Spleen (tissue), 7 donors: ENCODE measurements at regions not wholly inside any gene's neighbourhood (a gene's known extent, or its start where the extent isn't known, plus 50 kb on each side); places are given as distances from the start of the nearest gene placed in this dataset.

ENCODE experiments used
- POLR2A ChIP-seq, 3 donors: fragments of 450-650 bp; IDR thresholded peaks; one replicate each; pipeline ENCODE4 v1.5.1; 2017; ENCODE audit warnings: antibody characterized with exemption in 3 of 3, mild to moderate bottlenecking in 1 of 3
- POLR2AphosphoS5 ChIP-seq, 3 donors: sonication (generic); formaldehyde crosslinking; IDR thresholded peaks; one replicate each; pipeline ENCODE4 v1.5.1; 2017; ENCODE audit warnings: antibody characterized with exemption in 3 of 3
- TF ChIP-seq, protein P1 (sequence below), 11 experiments: fragments of 200-600 bp in 7 of 11; fragments of 450-650 bp in 4 of 11; sonication (generic) in 4 of 11; IDR thresholded peaks in 8 of 11; conservative IDR thresholded peaks in 3 of 11; 1 replicate in 7 of 11; 2 replicates in 4 of 11; pipeline versions ENCODE4 v1.4.0 to v1.8.0; 2016 to 2021; ENCODE audit warnings: antibody characterized with exemption in 11 of 11, inconsistent platforms in 4 of 11, mild to moderate bottlenecking in 1 of 11
- donor health status: DM: no; HTN: no; CAD: no; lungs with moderate emphysema.
- donor health status: DM: no; HTN: no; CAD: no.
- donor health status: DM: no; HTN: no; CAD: no.

DNA sequence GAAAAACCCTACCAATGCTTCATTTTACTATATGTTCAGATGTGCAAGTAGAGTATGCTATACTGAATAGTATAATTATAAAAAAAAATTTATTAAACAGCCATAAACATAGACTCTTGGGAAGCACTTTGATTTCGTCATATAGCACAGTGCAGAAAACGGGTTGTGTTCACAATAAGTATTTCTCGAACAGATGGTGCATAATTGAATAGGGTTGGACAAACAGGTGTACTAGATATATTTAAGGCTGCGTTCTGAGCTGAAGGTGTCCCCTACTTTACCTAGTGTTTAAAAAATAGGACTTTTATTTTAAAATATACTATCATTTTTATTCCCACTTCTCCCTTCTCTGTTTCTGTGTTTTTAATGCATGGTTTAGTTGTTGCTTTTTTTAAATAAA is 841.5 kb downstream of the ANKRD7 start:
- TF ChIP-seq POLR2A (IDR thresholded peaks at IDR 0.05): no peak
- TF ChIP-seq, protein P1, sequence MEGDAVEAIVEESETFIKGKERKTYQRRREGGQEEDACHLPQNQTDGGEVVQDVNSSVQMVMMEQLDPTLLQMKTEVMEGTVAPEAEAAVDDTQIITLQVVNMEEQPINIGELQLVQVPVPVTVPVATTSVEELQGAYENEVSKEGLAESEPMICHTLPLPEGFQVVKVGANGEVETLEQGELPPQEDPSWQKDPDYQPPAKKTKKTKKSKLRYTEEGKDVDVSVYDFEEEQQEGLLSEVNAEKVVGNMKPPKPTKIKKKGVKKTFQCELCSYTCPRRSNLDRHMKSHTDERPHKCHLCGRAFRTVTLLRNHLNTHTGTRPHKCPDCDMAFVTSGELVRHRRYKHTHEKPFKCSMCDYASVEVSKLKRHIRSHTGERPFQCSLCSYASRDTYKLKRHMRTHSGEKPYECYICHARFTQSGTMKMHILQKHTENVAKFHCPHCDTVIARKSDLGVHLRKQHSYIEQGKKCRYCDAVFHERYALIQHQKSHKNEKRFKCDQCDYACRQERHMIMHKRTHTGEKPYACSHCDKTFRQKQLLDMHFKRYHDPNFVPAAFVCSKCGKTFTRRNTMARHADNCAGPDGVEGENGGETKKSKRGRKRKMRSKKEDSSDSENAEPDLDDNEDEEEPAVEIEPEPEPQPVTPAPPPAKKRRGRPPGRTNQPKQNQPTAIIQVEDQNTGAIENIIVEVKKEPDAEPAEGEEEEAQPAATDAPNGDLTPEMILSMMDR (IDR thresholded peaks at IDR 0.05 in 8 of 11, conservative IDR thresholded peaks at IDR 0.05 in 3 of 11): no peak
- no peak for TF ChIP-seq POLR2AphosphoS5 (IDR thresholded peaks at IDR 0.05)
